ENCODE measurements at regions not wholly inside any gene's neighbourhood (a gene's known extent, or its start where the extent isn't known, plus 50 kb on each side); places are given as distances from the start of the nearest gene placed in this dataset.

GRCh38 chr20:40953856-40954255, 74.8 kb upstream of the TOP1 start:
- POLR2A ChIA-PET, result no interaction called here
- TF ChIP-seq RAD21 (IDR thresholded peaks at IDR 0.05; ENCODE audit: low read depth) (no peak), MAX (IDR thresholded peaks at IDR 0.05) (no peak), POLR2A (IDR thresholded peaks at IDR 0.05; ENCODE audit: borderline replicate concordance, extremely low read depth, insufficient read depth, insufficient read length) (no peak), ELF1 (IDR thresholded peaks at IDR 0.05; ENCODE audit: borderline replicate concordance, low read depth) (no peak), CBX3 (IDR thresholded peaks at IDR 0.05; ENCODE audit: low read depth) (no peak), EZH2phosphoT487 (IDR thresholded peaks at IDR 0.05; ENCODE audit: borderline replicate concordance) (no peak), ZBTB33 (IDR thresholded peaks at IDR 0.05; ENCODE audit: extremely low read depth, insufficient replicate concordance, low read length) (no peak), REST (IDR thresholded peaks at IDR 0.05; ENCODE audit: low read depth) (no peak), JUND (IDR thresholded peaks at IDR 0.05) (no peak), CEBPB (IDR thresholded peaks at IDR 0.05; ENCODE audit: low read depth) (no peak), ZNF274 (IDR thresholded peaks at IDR 0.05; ENCODE audit: low read depth, low read length) (no peak), ZFX (IDR thresholded peaks at IDR 0.05) (no peak), TCF7L2 (IDR thresholded peaks at IDR 0.05; ENCODE audit: borderline replicate concordance, extremely low read depth, insufficient read depth, insufficient read length) (no peak)

More at GRCh38 chr20:40953856-40954255, 74.8 kb upstream of the TOP1 start:
- ChIA-PET CTCF (interaction anchor here (3.5 kb wide), 1 partner anchor 10 kb away, joined by 15 read pairs; no protein-coding TSS in a partner anchor), RAD21 (ENCODE audit: low non-redundant PET in 1 of 2, low total read pairs in 2 of 2, uncharacterized antibody in 2 of 2, unreplicated experiment in 2 of 2) (no interaction called here)
- intact Hi-C loops (cut with micrococcal nuclease), result no loop called here
- Histone ChIP-seq H3K4me1 (ENCODE audit: control insufficient read depth in 1 of 2, insufficient read depth in 2 of 2, low read length in 2 of 2) (peaks cover 0 to 2% of the 10 kb centered on the region in 2 experiments; a peak in 2 of 4 replicates), H3K9me3 (ENCODE audit: control insufficient read depth in 1 of 2, insufficient read depth in 1 of 2, low read depth in 1 of 2, low read length in 2 of 2) (peaks cover 0 to 8% of the 10 kb centered on the region in 2 experiments; a peak in 1 of 4 replicates), H3K4me2 (ENCODE audit: low read length) (no peak overlapping the region), H3K27ac (ENCODE audit: low read depth, low read length) (no peak overlapping the region), H3K27me3 (ENCODE audit: insufficient read depth, low read length) (no peaks in the 10 kb centered on the region), H3K36me3 (ENCODE audit: control insufficient read depth in 1 of 2, insufficient read depth in 2 of 2, low read length in 2 of 2) (no peaks in the 10 kb centered on the region), H3K79me2 (ENCODE audit: insufficient read depth, low read length) (no peaks in the 10 kb centered on the region), H3K9me2 (ENCODE audit: insufficient read depth) (no peaks in the 10 kb centered on the region), H3K9ac (ENCODE audit: low read length) (no peak overlapping the region), H2AFZ (ENCODE audit: low read depth, low read length, poor library complexity, severe bottlenecking) (no peak overlapping the region), H3K4me3 (replicated peaks in 1 of 2; ENCODE audit: low read depth in 1 of 2, low read length in 2 of 2) (no peak overlapping the region), H4K20me1 (ENCODE audit: insufficient read depth) (no peaks in the 10 kb centered on the region)
- BruUV-seq (replicated peaks), result no TSS peak
- ATAC-seq, result no peak
- no peak for DNase-seq (ENCODE audit: low read depth, low spot score)
